ENCODE measurements at regions not wholly inside any gene's neighbourhood (a gene's known extent, or its start where the extent isn't known, plus 50 kb on each side); places are given as distances from the start of the nearest gene placed in this dataset.

DNA sequence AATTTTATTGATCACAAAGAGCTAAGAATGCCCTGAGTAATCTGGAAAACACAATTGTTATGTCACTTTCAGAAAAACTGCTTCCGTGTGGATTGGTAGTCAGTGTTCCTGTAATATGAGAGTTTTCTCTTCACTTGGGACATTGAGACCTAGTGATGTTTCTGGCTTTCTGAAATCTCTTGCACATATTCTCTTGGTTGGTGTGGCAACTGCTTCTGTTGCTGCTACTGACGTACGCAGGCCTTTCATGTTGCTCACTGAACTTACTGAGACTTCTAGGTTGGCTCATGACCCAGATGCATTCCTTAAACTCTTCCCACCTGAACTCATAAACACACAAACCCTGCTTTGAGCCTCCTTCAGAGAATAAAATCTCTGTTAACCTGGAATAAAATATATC is 175.0 kb upstream of the PFN2 start:
- TF ChIP-seq EZH2 (IDR thresholded peaks at IDR 0.05; ENCODE audit: insufficient read depth, poor library complexity, severe bottlenecking): no peak
- no peak for TF ChIP-seq EZH2phosphoT487 (IDR thresholded peaks at IDR 0.05; ENCODE audit: insufficient read depth, low read depth)
